Activated T-helper 17 cell treated with anti-CD3 and anti-CD28 coated beads, Interleukin-2, amount 50 U/mL, for 72 hours (primary cell): ENCODE measurements at regions not wholly inside any gene's neighbourhood (a gene's known extent, or its start where the extent isn't known, plus 50 kb on each side); places are given as distances from the start of the nearest gene placed in this dataset.

Source experiments
- ATAC-seq: fragments of 150-1000 bp; cut with Tn5 transposase; replicated peaks from 2 replicates; pipeline ENCODE4 v1.10.0; 2021; ENCODE audit warnings: mild to moderate bottlenecking, moderate library complexity
- H3K27ac Mint-ChIP-seq: one replicate; pipeline ENCODE4 v1.8.0; 2022; ENCODE audit warnings: mixed read lengths
- H3K27me3 Mint-ChIP-seq: one replicate; pipeline ENCODE4 v1.8.0; 2022; ENCODE audit warnings: mixed read lengths
- H3K36me3 Mint-ChIP-seq: one replicate; pipeline ENCODE4 v1.8.0; 2022; ENCODE audit warnings: low read depth, mild to moderate bottlenecking, mixed read lengths
- H3K4me1 Mint-ChIP-seq: one replicate; pipeline ENCODE4 v1.8.0; 2022; ENCODE audit warnings: mixed read lengths
- H3K4me3 Mint-ChIP-seq: one replicate; pipeline ENCODE4 v1.8.0; 2022; ENCODE audit warnings: mild to moderate bottlenecking, mixed read lengths
- H3K9me3 Mint-ChIP-seq: one replicate; pipeline ENCODE4 v1.8.0; 2022; ENCODE audit warnings: mixed read lengths

DNA sequence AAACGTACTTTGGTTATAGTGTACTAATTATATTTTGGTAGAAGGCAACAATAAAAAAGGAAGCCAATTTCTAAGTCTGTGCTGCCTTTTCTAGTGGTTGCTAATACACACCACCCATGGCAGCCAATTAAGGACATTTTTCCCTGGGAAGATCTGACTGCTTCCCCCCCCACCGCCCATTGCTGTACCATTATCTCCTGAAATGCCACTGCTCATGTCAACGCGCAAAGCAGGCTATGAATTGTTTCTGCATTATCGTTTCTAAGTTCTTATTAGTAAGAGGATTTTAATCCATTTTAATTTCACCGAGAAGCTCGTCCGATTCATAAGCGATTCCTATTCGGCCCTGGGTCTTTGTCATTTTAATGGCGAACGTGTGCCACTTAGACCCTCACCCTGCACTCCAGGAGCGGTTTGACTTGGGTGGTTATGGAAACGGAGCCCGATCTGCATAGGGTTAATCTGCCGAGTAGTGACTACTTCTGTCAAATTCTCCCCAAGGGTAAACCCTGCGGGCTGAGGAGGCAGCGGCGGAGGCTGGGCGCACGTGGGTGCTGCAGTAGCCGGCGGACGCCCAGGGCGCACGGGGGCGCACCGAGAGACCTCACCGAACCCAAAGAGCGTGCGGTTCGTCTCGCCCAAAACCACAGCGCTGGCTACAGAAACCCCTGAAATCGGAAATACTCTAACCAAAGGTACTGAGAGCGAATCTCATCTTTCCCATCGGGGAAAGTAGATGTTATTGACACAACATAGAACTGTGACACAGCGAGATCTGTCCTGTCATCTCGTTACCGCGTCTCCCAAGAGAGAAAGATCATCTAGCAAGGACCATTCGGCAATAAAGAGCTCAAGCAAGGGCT is 55.8 kb upstream of the SHC3 start:
- Mint-ChIP-seq H3K9me3 (no peaks in the 10 kb centered on the region), H3K27me3 (peaks cover 53% of the 10 kb centered on the region), H3K36me3 (no peaks in the 10 kb centered on the region), H3K4me3 (no peak overlapping the region), H3K27ac (no peak overlapping the region), H3K4me1 (peaks cover 12% of the 10 kb centered on the region)
- peak; percentile 61 for ATAC-seq

DNA sequence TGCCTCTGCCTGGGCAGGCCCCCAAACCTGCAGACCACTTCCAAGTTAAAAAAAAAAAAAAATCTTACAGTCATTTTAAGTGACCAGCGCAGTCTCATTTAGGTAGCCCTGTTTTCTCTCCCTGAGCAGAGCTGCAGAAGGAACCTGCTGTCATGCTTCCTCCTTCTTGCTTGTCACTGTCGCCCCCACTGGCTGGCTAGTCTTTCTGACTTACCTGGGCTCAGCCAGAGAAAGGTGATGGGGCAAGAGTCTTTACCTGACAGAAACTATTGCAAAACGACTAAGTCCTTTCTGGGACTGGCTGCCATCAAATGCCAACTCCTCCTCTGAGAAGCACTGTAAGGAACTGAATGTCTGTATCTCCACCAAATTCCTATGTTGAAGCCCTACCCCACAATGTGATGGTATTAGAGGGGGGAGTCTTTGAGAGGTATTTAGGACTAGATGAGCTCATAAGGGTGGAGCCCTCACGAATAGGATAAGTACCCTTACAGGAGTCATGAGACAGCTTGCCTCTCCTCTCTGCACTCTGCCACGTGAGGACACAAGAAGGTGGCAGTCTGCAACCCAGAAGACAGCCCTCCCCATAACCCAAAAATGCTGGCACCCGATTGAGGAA is 58.4 kb upstream of the SHC3 start:
- Mint-ChIP-seq H3K4me1 (peaks cover 12% of the 10 kb centered on the region), H3K27ac (no peak overlapping the region), H3K4me3 (no peak overlapping the region), H3K36me3 (no peaks in the 10 kb centered on the region), H3K9me3 (no peaks in the 10 kb centered on the region), H3K27me3 (peaks cover 50% of the 10 kb centered on the region)
- ATAC-seq, result no peak

DNA sequence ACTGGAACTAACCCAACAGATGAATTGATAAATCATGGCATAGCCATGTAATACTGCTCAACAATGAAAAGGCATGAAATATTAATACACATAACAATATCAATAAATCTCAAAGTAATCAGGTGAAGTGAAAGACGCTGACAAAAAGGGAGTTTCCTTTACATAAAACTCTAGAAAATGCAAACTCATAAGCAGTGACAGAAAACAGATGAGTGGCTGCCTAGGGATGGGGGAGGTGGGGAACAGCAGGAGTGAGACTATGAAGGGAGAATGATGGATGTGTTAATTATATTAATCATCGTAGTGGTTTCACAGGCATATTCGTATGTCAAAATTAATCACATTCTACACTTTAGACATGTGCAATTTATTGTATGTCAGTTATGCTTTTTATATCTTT is 59.8 kb upstream of the SHC3 start:
- Mint-ChIP-seq H3K36me3 (no peaks in the 10 kb centered on the region), H3K9me3 (no peaks in the 10 kb centered on the region), H3K27me3 (peaks cover 49% of the 10 kb centered on the region), H3K4me3 (no peak overlapping the region), H3K4me1 (peaks cover 12% of the 10 kb centered on the region), H3K27ac (no peak overlapping the region)
- ATAC-seq, result no peak

DNA sequence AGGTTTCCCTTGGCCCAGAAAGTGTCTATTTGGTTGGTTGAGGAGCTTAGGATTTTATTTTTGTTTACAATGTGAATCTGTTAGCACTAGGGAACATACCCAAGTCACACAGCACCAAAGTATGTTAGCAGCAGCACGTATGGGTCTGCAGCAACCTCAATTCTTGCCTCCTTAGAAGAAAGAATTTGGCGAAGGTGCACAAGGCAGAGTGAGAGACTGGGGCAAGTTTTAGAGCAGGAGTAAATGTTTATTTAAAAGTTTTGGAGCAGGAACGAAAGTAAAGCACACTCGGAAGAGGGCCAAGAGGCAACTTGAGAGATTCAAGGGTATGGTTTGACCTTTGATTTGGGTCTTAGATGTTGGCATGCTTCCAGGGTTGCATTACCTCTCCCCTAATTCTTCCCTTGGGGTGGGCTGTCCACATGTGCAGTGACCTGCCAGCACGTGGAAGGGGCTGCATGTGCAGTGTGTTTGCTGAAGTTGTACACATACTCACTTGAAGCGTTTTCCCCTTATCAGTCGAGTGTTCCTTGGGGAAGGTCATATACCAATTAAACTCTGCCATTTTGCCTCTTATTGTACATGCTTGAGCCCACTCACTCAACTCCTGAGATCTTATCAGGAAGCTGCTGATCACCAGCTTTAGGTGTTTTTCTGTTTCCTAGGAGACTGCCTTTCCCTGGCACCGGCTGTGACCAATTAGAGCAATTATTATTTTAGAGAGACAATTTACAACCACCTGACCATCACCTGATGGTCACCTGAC is 64.9 kb upstream of the SHC3 start:
- H3K4me3 Mint-ChIP-seq, result no peak overlapping the region
- no peaks in the 10 kb centered on the region for H3K36me3 Mint-ChIP-seq

DNA sequence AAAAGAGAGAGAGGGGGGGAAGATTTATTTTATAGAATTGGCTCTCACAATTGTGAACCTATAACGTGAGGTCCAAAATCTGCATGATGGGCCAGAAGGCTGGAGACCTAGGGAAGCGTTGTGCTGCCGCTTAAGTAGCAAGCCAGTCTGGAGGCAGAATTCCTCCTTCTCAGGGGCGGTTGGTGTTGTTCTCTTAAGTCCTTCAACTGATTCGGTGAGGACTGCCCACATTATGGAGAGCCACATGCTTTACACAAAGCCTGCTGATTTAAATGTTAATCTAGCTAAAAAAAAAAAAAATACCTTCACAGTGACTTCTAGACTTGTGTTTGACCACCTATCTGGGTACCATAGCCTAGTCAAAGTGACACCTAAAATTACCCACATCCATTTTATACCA is 64.2 kb upstream of the CKS2 start:
- ATAC-seq, result no peak
- H3K27ac Mint-ChIP-seq, result no peak overlapping the region
- no peak overlapping the region for H3K4me3 Mint-ChIP-seq
- no peaks in the 10 kb centered on the region for H3K9me3 Mint-ChIP-seq
- H3K4me1 Mint-ChIP-seq, result no peaks in the 10 kb centered on the region
- H3K27me3 Mint-ChIP-seq, result peaks cover 6% of the 10 kb centered on the region
- H3K36me3 Mint-ChIP-seq, result no peaks in the 10 kb centered on the region

More for the DNA sequence above, 64.9 kb upstream of the SHC3 start:
- Mint-ChIP-seq H3K9me3 (no peaks in the 10 kb centered on the region), H3K4me1 (no peaks in the 10 kb centered on the region), H3K27ac (no peak overlapping the region), H3K27me3 (peaks cover 21% of the 10 kb centered on the region)
- no peak for ATAC-seq

DNA sequence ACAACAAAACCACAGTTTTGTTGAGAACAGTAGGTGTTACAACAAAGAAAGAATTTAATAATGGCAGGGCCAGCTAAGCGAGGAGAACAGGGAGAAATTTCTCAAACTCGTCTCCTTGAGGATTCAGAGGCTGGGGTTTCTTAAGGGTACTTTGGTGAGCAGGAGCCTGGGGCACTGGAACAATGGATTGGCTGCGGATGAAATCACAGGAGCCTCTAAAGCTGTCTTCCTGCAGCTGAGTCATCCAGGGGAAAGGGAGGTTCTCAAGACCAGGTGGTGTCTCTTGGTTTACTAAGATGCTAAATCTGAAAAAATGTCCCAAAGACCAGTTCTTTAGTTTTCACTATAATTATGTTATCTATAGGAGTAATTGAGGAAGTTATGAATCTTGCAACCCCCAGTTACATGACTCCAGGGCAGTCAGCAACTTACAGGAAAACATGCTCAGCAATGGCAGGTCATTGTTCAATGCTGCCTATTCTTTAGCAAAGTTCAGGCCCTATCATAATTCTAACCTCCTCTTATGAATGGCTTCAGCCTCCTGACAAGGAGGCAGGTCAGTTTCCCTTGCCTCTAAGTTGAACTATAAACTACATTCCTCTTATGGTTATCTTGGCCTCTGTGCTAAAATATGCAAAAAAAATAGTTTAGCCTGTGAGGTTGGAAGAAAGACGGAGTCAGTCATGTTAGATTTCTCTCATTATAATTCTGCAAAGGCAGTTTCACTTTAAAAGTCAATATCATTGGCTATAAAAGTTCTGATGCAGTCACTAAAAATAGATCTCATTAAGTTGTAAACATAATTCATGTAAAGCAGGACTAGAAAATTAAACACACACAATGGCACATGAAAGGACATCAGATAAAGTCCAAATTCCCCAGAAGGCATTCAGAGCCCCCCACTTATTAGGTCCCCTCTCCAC is 63.3 kb upstream of the CKS2 start:
- ATAC-seq, result no peak
- peaks cover 6% of the 10 kb centered on the region for H3K27me3 Mint-ChIP-seq
- no peaks in the 10 kb centered on the region for H3K36me3 Mint-ChIP-seq
- H3K27ac Mint-ChIP-seq, result no peak overlapping the region
- no peaks in the 10 kb centered on the region for H3K9me3 Mint-ChIP-seq
- no peaks in the 10 kb centered on the region for H3K4me1 Mint-ChIP-seq
- no peak overlapping the region for H3K4me3 Mint-ChIP-seq

DNA sequence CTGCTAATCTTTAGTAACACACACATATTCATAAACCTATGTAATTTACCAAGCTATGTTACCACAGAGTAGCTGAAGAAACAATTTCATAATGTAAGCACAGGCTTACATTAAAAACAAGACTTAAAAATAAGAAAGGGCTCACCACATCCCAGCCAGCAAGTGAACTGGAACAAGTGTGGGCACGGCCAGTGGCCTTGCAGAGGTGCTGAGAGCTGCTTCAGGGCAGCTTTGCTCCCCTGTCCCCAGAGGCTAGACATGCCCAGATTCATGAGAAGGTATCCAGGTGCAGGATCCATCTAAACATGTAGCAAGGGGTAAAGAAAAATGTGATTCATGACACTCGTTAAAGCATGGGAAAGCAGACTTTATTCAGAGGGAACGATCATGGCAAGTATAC is 62.0 kb upstream of the CKS2 start:
- Mint-ChIP-seq H3K36me3 (no peaks in the 10 kb centered on the region), H3K9me3 (no peaks in the 10 kb centered on the region), H3K4me3 (no peak overlapping the region), H3K4me1 (no peaks in the 10 kb centered on the region), H3K27ac (no peak overlapping the region), H3K27me3 (peaks cover 6% of the 10 kb centered on the region)
- ATAC-seq, result no peak

DNA sequence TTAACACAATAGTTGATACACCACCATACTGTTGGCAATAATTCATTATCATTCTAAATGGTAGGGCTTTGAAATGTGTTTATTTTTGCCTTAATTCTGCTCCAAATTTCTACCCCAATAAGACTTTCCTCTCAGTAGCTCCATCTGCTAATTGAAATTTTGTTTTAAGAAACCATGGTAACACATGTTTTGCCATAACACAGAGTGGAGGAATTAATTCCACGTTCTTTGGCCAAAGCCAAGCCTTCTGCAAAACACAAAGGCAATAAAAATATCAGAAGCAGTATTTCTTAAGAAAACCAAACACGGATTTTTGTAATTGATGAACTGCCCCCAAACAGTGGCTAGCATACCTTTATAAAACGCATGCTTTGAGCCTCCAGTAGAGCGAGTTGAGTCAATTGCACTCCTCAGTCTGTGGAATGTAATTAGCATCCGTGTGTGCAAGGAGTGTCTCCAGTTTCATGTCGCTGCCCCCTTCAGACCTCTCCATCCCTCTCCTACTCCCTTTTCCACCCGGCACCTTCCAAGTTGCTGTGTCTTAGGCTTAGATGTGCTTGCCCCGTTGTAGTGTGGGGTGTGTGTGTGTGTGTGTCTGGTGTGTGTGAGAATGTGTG is 58.2 kb upstream of the CKS2 start:
- Mint-ChIP-seq H3K27ac (no peak overlapping the region), H3K4me3 (no peak overlapping the region), H3K9me3 (no peaks in the 10 kb centered on the region), H3K4me1 (no peaks in the 10 kb centered on the region), H3K27me3 (no peaks in the 10 kb centered on the region), H3K36me3 (no peaks in the 10 kb centered on the region)
- ATAC-seq, result no peak

DNA sequence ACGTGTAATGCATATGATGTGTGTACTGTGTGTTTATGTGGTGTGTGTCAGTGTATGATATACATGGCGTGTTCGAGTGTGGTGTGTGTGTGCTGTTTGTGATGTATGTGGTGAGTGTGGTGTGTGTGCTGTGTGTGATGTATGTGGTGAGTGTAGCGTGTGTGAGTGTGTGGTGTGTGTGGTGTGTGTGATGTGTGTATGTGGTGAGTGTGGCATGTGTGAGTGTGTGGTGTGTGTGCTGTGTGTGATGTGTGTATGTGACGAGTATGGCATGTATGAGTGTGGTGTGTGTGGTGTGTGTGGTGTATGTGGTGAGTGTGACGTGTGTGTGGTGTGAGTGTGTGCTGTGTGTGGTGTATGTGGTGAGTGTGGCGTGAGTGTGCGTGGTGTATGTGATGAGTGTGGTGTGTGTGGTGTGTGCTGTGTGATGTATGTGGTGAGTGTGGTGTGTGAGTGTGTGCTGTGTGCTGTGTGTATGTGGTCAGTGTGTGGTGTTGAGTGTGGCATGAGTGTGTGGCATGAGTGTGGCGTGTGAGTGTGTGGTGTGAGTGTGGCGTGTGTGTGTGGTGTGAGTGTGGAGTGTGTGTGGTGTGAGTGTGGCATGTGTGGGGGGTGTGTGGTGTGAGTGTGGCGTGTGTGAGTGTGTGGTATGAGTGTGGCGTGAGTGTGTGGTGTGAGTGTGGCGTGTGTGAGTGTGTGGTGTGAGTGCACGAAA is 56.8 kb upstream of the CKS2 start:
- no peaks in the 10 kb centered on the region for H3K36me3 Mint-ChIP-seq
- H3K27ac Mint-ChIP-seq, result no peak overlapping the region
- no peak overlapping the region for H3K4me3 Mint-ChIP-seq
- H3K27me3 Mint-ChIP-seq, result no peaks in the 10 kb centered on the region
- H3K4me1 Mint-ChIP-seq, result no peaks in the 10 kb centered on the region
- ATAC-seq, result no peak
- H3K9me3 Mint-ChIP-seq, result no peaks in the 10 kb centered on the region

DNA sequence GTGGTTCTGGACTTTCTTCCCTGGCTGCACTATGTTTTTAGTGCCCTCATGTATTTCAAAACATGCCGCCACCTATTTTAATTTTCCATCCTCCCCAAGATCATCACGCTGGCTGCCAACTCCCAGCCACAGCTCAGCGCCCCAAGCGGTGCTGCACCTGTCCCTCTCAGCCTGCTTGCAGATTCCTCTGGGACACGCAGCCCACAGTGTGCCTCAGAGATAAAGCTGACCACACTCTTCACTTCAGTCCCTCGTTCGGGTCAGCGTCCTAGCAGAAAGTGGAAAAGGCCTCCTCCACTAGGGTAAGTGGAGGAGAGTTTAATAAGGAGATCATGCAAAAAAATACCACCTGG is 56.2 kb upstream of the CKS2 start:
- H3K9me3 Mint-ChIP-seq, result no peaks in the 10 kb centered on the region
- no peaks in the 10 kb centered on the region for H3K27me3 Mint-ChIP-seq
- no peak overlapping the region for H3K27ac Mint-ChIP-seq
- no peaks in the 10 kb centered on the region for H3K36me3 Mint-ChIP-seq
- no peaks in the 10 kb centered on the region for H3K4me1 Mint-ChIP-seq
- no peak overlapping the region for H3K4me3 Mint-ChIP-seq
- ATAC-seq, result no peak

DNA sequence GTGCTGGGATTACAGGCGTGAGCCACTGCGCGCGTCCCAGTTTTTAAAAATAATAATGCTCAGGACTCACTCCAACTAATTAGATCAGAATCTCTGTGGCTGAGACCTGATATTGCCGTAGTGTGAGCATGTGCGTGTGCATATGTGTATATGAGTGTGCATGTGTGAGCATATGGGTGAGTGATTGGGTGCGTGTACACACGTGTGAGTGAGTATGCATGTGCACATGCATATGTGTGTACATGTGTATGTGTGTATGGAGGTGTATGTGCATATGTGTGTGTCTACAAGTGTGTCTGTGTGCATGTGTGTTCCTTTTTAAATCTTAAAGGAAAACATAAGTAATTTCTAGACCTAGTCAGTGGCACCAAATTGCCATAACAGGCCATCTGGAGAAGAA is 54.8 kb upstream of the CKS2 start:
- Mint-ChIP-seq H3K36me3 (no peaks in the 10 kb centered on the region), H3K4me3 (no peak overlapping the region)

DNA sequence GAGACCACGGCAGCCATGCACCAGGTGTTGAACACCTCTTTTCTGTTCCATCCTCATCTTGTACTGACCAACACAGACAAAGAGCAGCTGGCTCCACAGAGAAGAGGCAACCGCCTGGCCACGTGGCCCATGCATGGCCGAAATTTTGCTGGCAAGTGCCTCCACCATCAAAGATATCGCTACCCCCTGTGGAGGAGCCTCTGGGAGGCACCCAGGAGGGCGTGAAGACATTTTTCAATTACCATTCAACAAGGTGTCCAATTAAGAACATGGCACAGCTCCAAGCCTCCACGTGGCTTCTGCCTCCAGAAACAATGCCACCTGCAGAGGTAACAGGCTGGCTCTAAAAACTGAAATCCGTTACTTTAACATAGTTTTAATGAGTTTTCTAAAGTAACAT is 54.4 kb upstream of the CKS2 start:
- Mint-ChIP-seq H3K27me3 (no peaks in the 10 kb centered on the region), H3K4me1 (no peaks in the 10 kb centered on the region), H3K27ac (no peak overlapping the region), H3K9me3 (no peaks in the 10 kb centered on the region), H3K4me3 (no peak overlapping the region), H3K36me3 (no peaks in the 10 kb centered on the region)
- ATAC-seq, result no peak

More for the DNA sequence above, 54.8 kb upstream of the CKS2 start:
- ATAC-seq, result no peak
- Mint-ChIP-seq H3K27ac (no peak overlapping the region), H3K27me3 (no peaks in the 10 kb centered on the region), H3K4me1 (no peaks in the 10 kb centered on the region), H3K9me3 (no peaks in the 10 kb centered on the region)

DNA sequence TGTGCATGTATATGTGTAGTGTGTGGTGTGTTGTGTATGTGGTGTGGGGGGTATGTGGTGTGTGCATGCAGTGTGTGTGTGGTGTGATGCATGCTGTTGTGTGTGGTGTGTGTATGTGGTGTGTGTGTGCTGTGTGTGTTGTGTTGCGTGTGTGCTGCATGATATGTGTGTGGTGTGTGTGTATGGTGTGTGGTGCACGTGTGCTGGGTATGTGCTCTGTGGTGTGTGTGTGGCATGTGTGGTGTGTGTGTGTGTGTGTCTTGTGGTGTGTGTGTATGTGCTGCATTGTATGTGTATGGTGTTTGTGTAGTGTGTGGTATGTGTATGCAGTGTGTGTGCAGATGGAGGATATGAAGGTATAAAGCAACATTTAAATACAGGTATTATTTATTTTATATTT is 50.5 kb upstream of the CKS2 start:
- Mint-ChIP-seq H3K27ac (no peak overlapping the region), H3K27me3 (no peaks in the 10 kb centered on the region), H3K9me3 (no peaks in the 10 kb centered on the region), H3K4me3 (no peak overlapping the region), H3K4me1 (no peaks in the 10 kb centered on the region), H3K36me3 (no peaks in the 10 kb centered on the region)
- ATAC-seq, result no peak
